DOHH2 (cell line): ENCODE measurements at regions not wholly inside any gene's neighbourhood (a gene's known extent, or its start where the extent isn't known, plus 50 kb on each side); places are given as distances from the start of the nearest gene placed in this dataset.

ENCODE experiments used
- H3F3A ChIP-seq: fragments of 200-600 bp; sonication (generic), shearing (Covaris generic); 2 replicates; pipeline ENCODE4 v1.6.0; 2016; ENCODE audit warnings: antibody characterized with exemption, mild to moderate bottlenecking; ENCODE audit not compliant: control insufficient read depth, insufficient read depth
- H3K27ac ChIP-seq: fragments of 200-600 bp; sonication (generic); 2 replicates; pipeline ENCODE4 v1.5.1; 2014; ENCODE audit warnings: low read depth, mild to moderate bottlenecking, low read length, moderate library complexity
- H3K27me3 ChIP-seq: fragments of 200-600 bp; sonication (generic); 2 replicates; pipeline ENCODE4 v1.6.1; 2014; ENCODE audit warnings: mild to moderate bottlenecking, low read length, mixed read lengths; ENCODE audit not compliant: control insufficient read depth
- H3K36me3 ChIP-seq: fragments of 200-600 bp; sonication (generic); 2 replicates; pipeline ENCODE4 v1.6.1; 2014; ENCODE audit warnings: mild to moderate bottlenecking, low read length, moderate library complexity, mixed read lengths; ENCODE audit not compliant: control insufficient read depth
- H3K4me1 ChIP-seq: fragments of 200-600 bp; sonication (generic); 2 replicates; pipeline ENCODE4 v1.6.1; 2014; ENCODE audit warnings: mild to moderate bottlenecking, low read length, mixed read lengths; ENCODE audit not compliant: control insufficient read depth
- H3K4me2 ChIP-seq: fragments of 200-600 bp; sonication (generic); 2 replicates; pipeline ENCODE4 v1.6.0; 2014; ENCODE audit warnings: mild to moderate bottlenecking, low read length, moderate library complexity
- H3K4me3 ChIP-seq: fragments of 200-600 bp; sonication (generic); 2 replicates; pipeline ENCODE4 v1.5.1; 2014; ENCODE audit warnings: mild to moderate bottlenecking, low read length, mixed read lengths
- H3K79me2 ChIP-seq: fragments of 200-600 bp; sonication (generic); 2 replicates; pipeline ENCODE4 v1.6.1; 2014; ENCODE audit warnings: mild to moderate bottlenecking, low read length, mixed read lengths; ENCODE audit not compliant: control insufficient read depth
- H3K9me2 ChIP-seq: fragments of 200-600 bp; sonication (generic); replicated peaks from 2 replicates; pipeline ENCODE4 v1.6.1; 2014; ENCODE audit warnings: mild to moderate bottlenecking, low read length, mixed read lengths; ENCODE audit not compliant: control insufficient read depth
- H3K9me3 ChIP-seq: fragments of 200-600 bp; sonication (generic); 2 replicates; pipeline ENCODE4 v1.6.1; 2014; ENCODE audit warnings: antibody characterized with exemption, low read length, mixed read lengths; ENCODE audit not compliant: control insufficient read depth, insufficient read depth
- H4K20me1 ChIP-seq: fragments of 200-600 bp; sonication (generic); 2 replicates; pipeline ENCODE4 v1.6.0; 2014; ENCODE audit warnings: low read depth, mild to moderate bottlenecking, antibody characterized with exemption, low read length, moderate library complexity; ENCODE audit not compliant: control insufficient read depth, insufficient read depth
- EZH2phosphoT487 ChIP-seq: fragments of 200-600 bp; sonication (generic); IDR thresholded peaks from 2 replicates; pipeline ENCODE4 v1.6.1; 2017; ENCODE audit warnings: borderline replicate concordance, mild to moderate bottlenecking, antibody characterized with exemption, low read length, moderate library complexity, mixed read lengths
- TF ChIP-seq, protein P1 (sequence below): fragments of 200-600 bp; sonication (generic); IDR thresholded peaks from one replicate; pipeline ENCODE4 v1.5.1; 2014; ENCODE audit warnings: antibody characterized with exemption, mild to moderate bottlenecking, low read depth, low read length; ENCODE audit not compliant: poor library complexity, severe bottlenecking

DNA sequence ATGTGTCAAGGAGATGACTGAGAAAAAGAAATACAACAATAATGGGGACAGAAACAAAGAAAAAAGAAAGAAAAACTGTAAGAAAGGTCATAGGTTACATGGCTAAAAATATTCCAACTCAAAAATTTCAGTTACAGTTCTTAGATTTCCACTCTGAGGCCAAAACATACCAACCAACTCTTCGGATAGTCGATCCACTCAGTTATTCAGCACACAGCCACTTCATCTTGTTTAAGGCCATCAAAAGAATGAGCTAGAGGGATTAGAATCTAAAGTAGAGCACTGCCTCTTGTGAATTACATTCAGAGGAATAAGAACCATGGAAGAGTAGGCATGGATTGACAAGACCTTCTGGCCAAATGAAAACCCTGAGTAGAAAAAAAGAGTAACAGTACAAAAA lies 277.0 kb downstream of the MRPL39 start:
- H3K9me2 ChIP-seq: no peaks in the 10 kb centered on the region
- H3F3A ChIP-seq: no peaks in the 10 kb centered on the region
- TF ChIP-seq, protein P1, sequence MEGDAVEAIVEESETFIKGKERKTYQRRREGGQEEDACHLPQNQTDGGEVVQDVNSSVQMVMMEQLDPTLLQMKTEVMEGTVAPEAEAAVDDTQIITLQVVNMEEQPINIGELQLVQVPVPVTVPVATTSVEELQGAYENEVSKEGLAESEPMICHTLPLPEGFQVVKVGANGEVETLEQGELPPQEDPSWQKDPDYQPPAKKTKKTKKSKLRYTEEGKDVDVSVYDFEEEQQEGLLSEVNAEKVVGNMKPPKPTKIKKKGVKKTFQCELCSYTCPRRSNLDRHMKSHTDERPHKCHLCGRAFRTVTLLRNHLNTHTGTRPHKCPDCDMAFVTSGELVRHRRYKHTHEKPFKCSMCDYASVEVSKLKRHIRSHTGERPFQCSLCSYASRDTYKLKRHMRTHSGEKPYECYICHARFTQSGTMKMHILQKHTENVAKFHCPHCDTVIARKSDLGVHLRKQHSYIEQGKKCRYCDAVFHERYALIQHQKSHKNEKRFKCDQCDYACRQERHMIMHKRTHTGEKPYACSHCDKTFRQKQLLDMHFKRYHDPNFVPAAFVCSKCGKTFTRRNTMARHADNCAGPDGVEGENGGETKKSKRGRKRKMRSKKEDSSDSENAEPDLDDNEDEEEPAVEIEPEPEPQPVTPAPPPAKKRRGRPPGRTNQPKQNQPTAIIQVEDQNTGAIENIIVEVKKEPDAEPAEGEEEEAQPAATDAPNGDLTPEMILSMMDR: no peak
- no peak for TF ChIP-seq EZH2phosphoT487
- H3K36me3 ChIP-seq: no peaks in the 10 kb centered on the region
- no peak overlapping the region for H3K27ac ChIP-seq
- H3K4me3 ChIP-seq: no peak overlapping the region
- no peak overlapping the region for H3K4me2 ChIP-seq
- H4K20me1 ChIP-seq: no peaks in the 10 kb centered on the region
- no peaks in the 10 kb centered on the region for H3K79me2 ChIP-seq
- H3K27me3 ChIP-seq: no peaks in the 10 kb centered on the region
- no peaks in the 10 kb centered on the region for H3K4me1 ChIP-seq
- no peaks in the 10 kb centered on the region for H3K9me3 ChIP-seq

DNA sequence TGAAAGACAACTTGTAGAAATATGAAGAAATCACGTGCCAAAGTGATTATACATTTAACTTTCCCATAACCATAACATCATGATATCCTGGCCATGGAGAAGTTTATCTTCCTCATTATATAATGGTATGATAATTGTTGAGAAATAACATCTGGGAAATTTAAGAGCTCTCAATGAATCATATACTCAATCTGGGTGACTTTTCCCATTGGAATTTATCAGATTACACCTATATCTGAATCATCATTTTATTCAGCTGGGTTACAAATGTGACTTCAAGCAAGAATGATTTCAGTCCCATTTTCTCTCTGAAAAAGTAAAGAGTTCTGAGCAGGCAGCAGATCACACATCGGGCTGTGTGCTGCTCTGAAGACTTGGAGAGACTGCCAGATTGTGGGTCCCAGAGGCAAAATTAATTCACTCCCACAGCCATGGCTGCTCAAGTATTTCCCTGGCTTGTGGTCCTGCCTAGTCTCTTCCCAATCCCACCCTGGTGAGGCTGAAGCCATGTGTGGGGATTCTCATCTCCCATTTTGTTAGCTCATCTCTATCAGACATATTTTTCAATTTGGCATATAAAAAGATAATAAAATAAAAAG lies 278.0 kb downstream of the MRPL39 start:
- no peaks in the 10 kb centered on the region for H4K20me1 ChIP-seq
- H3K36me3 ChIP-seq: no peaks in the 10 kb centered on the region
- no peak overlapping the region for H3K4me3 ChIP-seq
- H3K79me2 ChIP-seq: no peaks in the 10 kb centered on the region
- TF ChIP-seq, protein P1: no peak
- TF ChIP-seq EZH2phosphoT487: no peak
- no peaks in the 10 kb centered on the region for H3K9me3 ChIP-seq
- no peaks in the 10 kb centered on the region for H3K4me1 ChIP-seq
- H3K27ac ChIP-seq: no peak overlapping the region
- no peaks in the 10 kb centered on the region for H3F3A ChIP-seq
- no peak overlapping the region for H3K4me2 ChIP-seq
- H3K9me2 ChIP-seq: no peaks in the 10 kb centered on the region
- H3K27me3 ChIP-seq: no peaks in the 10 kb centered on the region

DNA sequence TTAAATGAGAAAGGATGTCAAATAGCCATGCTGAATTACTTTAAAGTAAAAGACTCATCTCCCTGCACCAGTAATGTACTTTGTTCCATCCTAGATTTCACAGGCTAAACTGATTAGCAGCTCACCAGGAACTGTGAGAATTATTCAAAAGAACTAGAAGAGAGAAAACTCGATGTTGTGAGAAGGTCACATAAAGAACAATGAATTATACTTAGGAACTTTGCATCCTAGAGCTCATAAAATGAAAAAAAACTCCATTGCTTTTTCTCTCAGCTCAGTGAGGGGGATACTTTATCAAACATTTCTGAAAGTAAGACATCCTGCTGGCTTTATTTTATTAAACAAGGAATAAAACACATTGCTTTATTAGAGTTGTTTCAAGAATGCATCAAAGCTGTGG lies 278.5 kb downstream of the MRPL39 start:
- H3K4me3 ChIP-seq: no peak overlapping the region
- no peaks in the 10 kb centered on the region for H3K9me3 ChIP-seq
- H3K27ac ChIP-seq: no peak overlapping the region
- H3K79me2 ChIP-seq: no peaks in the 10 kb centered on the region
- H3K36me3 ChIP-seq: no peaks in the 10 kb centered on the region
- H3F3A ChIP-seq: no peaks in the 10 kb centered on the region
- H3K4me1 ChIP-seq: no peaks in the 10 kb centered on the region
- no peaks in the 10 kb centered on the region for H4K20me1 ChIP-seq
- no peaks in the 10 kb centered on the region for H3K9me2 ChIP-seq
- H3K4me2 ChIP-seq: no peak overlapping the region
- no peak for TF ChIP-seq EZH2phosphoT487
- TF ChIP-seq, protein P1: no peak
- H3K27me3 ChIP-seq: no peaks in the 10 kb centered on the region
